Neural cell (in vitro differentiated cells): ENCODE measurements at regions not wholly inside any gene's neighbourhood (a gene's known extent, or its start where the extent isn't known, plus 50 kb on each side); places are given as distances from the start of the nearest gene placed in this dataset.

ENCODE experiments used
- CTCF ChIP-seq: fragments of 450-650 bp; IDR thresholded peaks from 2 replicates; pipeline ENCODE4 v1.5.1; 2014; ENCODE audit warnings: antibody characterized with exemption, mild to moderate bottlenecking, moderate library complexity; ENCODE audit not compliant: poor library complexity, severe bottlenecking
- EP300 ChIP-seq: fragments of 450-650 bp; conservative IDR thresholded peaks from 2 replicates; pipeline ENCODE4 v1.6.1; 2014; ENCODE audit warnings: antibody characterized with exemption, mild to moderate bottlenecking, moderate library complexity; ENCODE audit not compliant: poor library complexity, severe bottlenecking
- POLR2AphosphoS5 ChIP-seq: IDR thresholded peaks from 2 replicates; pipeline ENCODE4 v1.6.1; 2012
- RAD21 ChIP-seq: fragments of 450-650 bp; conservative IDR thresholded peaks from 2 replicates; pipeline ENCODE4 v1.6.1; 2014; ENCODE audit warnings: antibody characterized with exemption, mild to moderate bottlenecking, moderate library complexity
- REST ChIP-seq: IDR thresholded peaks from 2 replicates; pipeline ENCODE4 v1.6.1; 2012; ENCODE audit warnings: borderline replicate concordance

DNA sequence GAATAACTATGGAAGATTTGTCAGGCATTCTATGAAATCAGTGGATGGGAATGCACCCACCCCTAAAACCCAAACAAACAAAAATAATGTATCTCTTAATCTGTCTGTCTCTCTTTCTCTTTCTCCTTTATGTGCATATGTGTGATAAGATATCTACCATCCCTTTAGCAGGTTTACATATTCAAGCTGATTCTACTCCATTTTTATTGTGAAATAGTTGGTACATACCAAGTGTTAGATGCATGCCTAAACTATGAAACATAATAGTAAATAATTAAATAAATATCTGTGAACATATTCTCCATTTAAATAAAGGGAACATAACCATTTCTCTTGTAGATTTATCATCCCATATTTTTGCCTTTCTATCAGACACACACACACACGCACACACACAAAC is 121.8 kb upstream of the PCDH9 start:
- no peak for TF ChIP-seq POLR2AphosphoS5
- TF ChIP-seq CTCF: no peak
- TF ChIP-seq EP300: no peak
- TF ChIP-seq RAD21: no peak
- no peak for TF ChIP-seq REST
